Common myeloid progenitor, CD34-positive (primary cell): ENCODE measurements at regions not wholly inside any gene's neighbourhood (a gene's known extent, or its start where the extent isn't known, plus 50 kb on each side); places are given as distances from the start of the nearest gene placed in this dataset.

Experiments
- CTCF ChIA-PET: fragments of 350-600 bp; sonication (Branson Sonifier 250); formaldehyde crosslinking; loops from one replicate; lab custom pipeline; 2021; ENCODE audit warnings: antibody characterized with exemption; lab: Charles Lee
- POLR2A ChIA-PET: fragments of 350-600 bp; sonication (Branson Sonifier 250); formaldehyde crosslinking; loops from one replicate; lab custom pipeline; 2021; ENCODE audit warnings: antibody characterized with exemption; lab: Charles Lee
- DNase-seq, 3 donors: peaks; one replicate each; pipeline versions ENCODE4 v3.0.0 to v3.0.0-alpha.2; 2013
- H3K27ac ChIP-seq, 2 experiments: 1 replicate in 1 of 2; 2 replicates in 1 of 2; pipeline ENCODE4 v1.7.0; 2013; ENCODE audit warnings: inconsistent platforms in 2 of 2, low read length in 2 of 2, mild to moderate bottlenecking in 2 of 2, low read depth in 1 of 2, moderate library complexity in 1 of 2; ENCODE audit not compliant: severe bottlenecking in 2 of 2, insufficient read depth in 1 of 2, poor library complexity in 1 of 2
- H3K27me3 ChIP-seq, 5 experiments: replicated peaks in 2 of 5; 1 replicate in 3 of 5; 2 replicates in 2 of 5; pipeline versions ENCODE4 v1.6.1 to v1.7.0; 2013; ENCODE audit warnings: low read length in 4 of 5, mild to moderate bottlenecking in 2 of 5, moderate library complexity in 2 of 5, inconsistent platforms in 1 of 5; ENCODE audit not compliant: insufficient read depth in 5 of 5, control insufficient read depth in 4 of 5
- H3K36me3 ChIP-seq, 4 experiments: 1 replicate in 2 of 4; 2 replicates in 2 of 4; pipeline versions ENCODE4 v1.6.1 to v1.7.0; 2013; ENCODE audit warnings: low read length in 3 of 4, control low read depth in 1 of 4, mild to moderate bottlenecking in 1 of 4; ENCODE audit not compliant: control insufficient read depth in 4 of 4, insufficient read depth in 4 of 4
- H3K4me1 ChIP-seq, 4 experiments: 1 replicate in 3 of 4; 2 replicates in 1 of 4; pipeline versions ENCODE4 v1.6.1 to v1.7.1; 2013; ENCODE audit warnings: low read length in 3 of 4, mild to moderate bottlenecking in 3 of 4, control low read depth in 1 of 4, inconsistent platforms in 1 of 4, moderate library complexity in 1 of 4; ENCODE audit not compliant: control insufficient read depth in 4 of 4, insufficient read depth in 4 of 4; ENCODE audit errors: control extremely low read depth in 1 of 4
- H3K4me3 ChIP-seq, 7 experiments: 1 replicate in 4 of 7; 2 replicates in 3 of 7; pipeline versions ENCODE4 v1.5.1 to v1.7.0; 2013; ENCODE audit warnings: mild to moderate bottlenecking in 7 of 7, low read length in 6 of 7, moderate library complexity in 6 of 7, inconsistent platforms in 2 of 7, low read depth in 2 of 7, control low read depth in 1 of 7; ENCODE audit not compliant: insufficient read depth in 4 of 7, control insufficient read depth in 1 of 7; ENCODE audit errors: extremely low read depth in 1 of 7
- H3K9me3 ChIP-seq, 5 experiments: 1 replicate in 4 of 5; 2 replicates in 1 of 5; pipeline versions ENCODE4 v1.6.1 to v1.7.1; 2013; ENCODE audit warnings: low read length in 4 of 5, mild to moderate bottlenecking in 2 of 5, inconsistent platforms in 1 of 5, low read depth in 1 of 5, moderate library complexity in 1 of 5; ENCODE audit not compliant: control insufficient read depth in 4 of 5, insufficient read depth in 2 of 5; ENCODE audit errors: control extremely low read depth in 1 of 5
- WGBS: methylation state at CpG from one replicate; pipeline ENCODE4 v1.1.5; 2013; ENCODE audit not compliant: insufficient coverage; 5-methylcytosine and 5-hydroxymethylcytosine counted together

GRCh38 chr5:68046445-68046844 is 169.1 kb upstream of the PIK3R1 start:
- Histone ChIP-seq H3K4me3 (no peak overlapping the region), H3K27me3 (no peaks in the 10 kb centered on the region), H3K4me1 (peaks cover 0 to 10% (median 8%) of the 10 kb centered on the region in 4 experiments), H3K9me3 (peaks cover 1 to 26% (median 6%) of the 10 kb centered on the region in 5 experiments), H3K36me3 (no peaks in the 10 kb centered on the region), H3K27ac (no peak overlapping the region)
- ChIA-PET CTCF (no interaction called here), POLR2A (no interaction called here)
- 100% methylated on average over 4 of the region's 5 CpGs for WGBS
- DNase-seq = no peak

- Histone ChIP-seq H3K36me3 (no peaks in the 10 kb centered on the region), H3K27me3 (no peaks in the 10 kb centered on the region), H3K4me1 (peaks cover 0 to 14% (median 10%) of the 10 kb centered on the region in 4 experiments), H3K4me3 (no peak overlapping the region), H3K9me3 (peaks cover 0 to under 1% (median 0%) of the 10 kb centered on the region in 5 experiments), H3K27ac (no peak overlapping the region)
- DNase-seq = no peak
- WGBS = 85% methylated on average over 4 of the region's 8 CpGs
- ChIA-PET CTCF (no interaction called here), POLR2A (no interaction called here)
These were observed 174.3 kb upstream of the PIK3R1 start for GRCh38 chr5:68041293-68041692.

- no peak overlapping the region for H3K27ac ChIP-seq
- POLR2A ChIA-PET = no interaction called here
- H3K4me1 ChIP-seq = peaks cover 0 to 14% (median 10%) of the 10 kb centered on the region in 4 experiments
- no peak for DNase-seq
- H3K4me3 ChIP-seq = no peak overlapping the region
- no peaks in the 10 kb centered on the region for H3K9me3 ChIP-seq
- no peaks in the 10 kb centered on the region for H3K27me3 ChIP-seq
- WGBS = 95% methylated on average over 4 of the region's 6 CpGs
- CTCF ChIA-PET = no interaction called here
- H3K36me3 ChIP-seq = no peaks in the 10 kb centered on the region
These were observed 178.0 kb upstream of the PIK3R1 start for GRCh38 chr5:68037546-68037945.

- Histone ChIP-seq H3K9me3 (no peaks in the 10 kb centered on the region), H3K4me3 (no peak overlapping the region), H3K27me3 (no peaks in the 10 kb centered on the region), H3K4me1 (no peaks in the 10 kb centered on the region), H3K36me3 (no peaks in the 10 kb centered on the region), H3K27ac (no peak overlapping the region)
- WGBS = 100% methylated on average over 2 of the region's 4 CpGs
- DNase-seq = no peak
- ChIA-PET POLR2A (no interaction called here), CTCF (interaction anchor here (1.1 kb wide), 1 partner anchor 238 kb away, joined by 3 read pairs; no protein-coding TSS in a partner anchor)
These were observed 181.5 kb upstream of the PIK3R1 start for GRCh38 chr5:68033961-68034571.

- 96% methylated on average over 3 of the region's 5 CpGs for WGBS
- no peaks in the 10 kb centered on the region for H3K36me3 ChIP-seq
- H3K27ac ChIP-seq = no peak overlapping the region
- no peaks in the 10 kb centered on the region for H3K27me3 ChIP-seq
- POLR2A ChIA-PET = no interaction called here
- no peak overlapping the region for H3K4me3 ChIP-seq
- DNase-seq = no peak
- CTCF ChIA-PET = no interaction called here
- H3K9me3 ChIP-seq = no peaks in the 10 kb centered on the region
- H3K4me1 ChIP-seq = peaks cover 0 to 6% (median 0%) of the 10 kb centered on the region in 4 experiments
These were observed 182.5 kb upstream of the PIK3R1 start for GRCh38 chr5:68033029-68033428.

GRCh38 chr5:68032216-68032762 is 183.3 kb upstream of the PIK3R1 start:
- H3K4me3 ChIP-seq = no peak overlapping the region
- no peaks in the 10 kb centered on the region for H3K36me3 ChIP-seq
- DNase-seq = no peak
- ChIA-PET CTCF (no interaction called here), POLR2A (interaction anchor here (0.7 kb wide), 1 partner anchor 298 kb away, joined by 3 read pairs; no protein-coding TSS in a partner anchor)
- 95% methylated on average over 3 of the region's 5 CpGs for WGBS
- no peaks in the 10 kb centered on the region for H3K9me3 ChIP-seq
- no peak overlapping the region for H3K27ac ChIP-seq
- H3K27me3 ChIP-seq = no peaks in the 10 kb centered on the region
- H3K4me1 ChIP-seq = peaks cover 0 to 12% (median 0%) of the 10 kb centered on the region in 4 experiments

GRCh38 chr5:68028131-68028727 is 187.3 kb upstream of the PIK3R1 start:
- 76% methylated on average over 2 of the region's 2 CpGs for WGBS
- ChIA-PET POLR2A (no interaction called here), CTCF (interaction anchor here (0.6 kb wide), 1 partner anchor 32 kb away, joined by 3 read pairs; no protein-coding TSS in a partner anchor)
- Histone ChIP-seq H3K36me3 (no peaks in the 10 kb centered on the region), H3K9me3 (no peaks in the 10 kb centered on the region), H3K27me3 (no peaks in the 10 kb centered on the region), H3K4me1 (peaks cover 0 to 12% (median 0%) of the 10 kb centered on the region in 4 experiments), H3K27ac (no peak overlapping the region), H3K4me3 (no peak overlapping the region)
- DNase-seq = peak in 2 of 3 donors; percentile 22 to 43
